GM19328 (cell line): ENCODE measurements at regions not wholly inside any gene's neighbourhood (a gene's known extent, or its start where the extent isn't known, plus 50 kb on each side); places are given as distances from the start of the nearest gene placed in this dataset.

Experiments used
- ATAC-seq: cut with Tn5 transposase; IDR thresholded peaks from one replicate; pipeline ENCODE4 v1.9.1; 2021; ENCODE audit warnings: mild to moderate bottlenecking, moderate library complexity; ENCODE audit not compliant: unreplicated experiment

- no peak for ATAC-seq
Observed at GRCh38 chr1:199706826-199707606, 320.5 kb upstream of the NR5A2 start.

GRCh38 chr1:199710974-199711373 lies 316.5 kb upstream of the NR5A2 start:
- ATAC-seq: no peak

GRCh38 chr1:199716729-199717128 lies 310.8 kb upstream of the NR5A2 start:
- no peak for ATAC-seq

- ATAC-seq: no peak
Observed at GRCh38 chr1:199719156-199719842, 308.2 kb upstream of the NR5A2 start.

- ATAC-seq: no peak
Observed at GRCh38 chr1:199720496-199720895, 307.0 kb upstream of the NR5A2 start.

- no peak for ATAC-seq
Observed at GRCh38 chr1:199721001-199721400, 306.5 kb upstream of the NR5A2 start.

GRCh38 chr1:199723250-199723956 lies 304.1 kb upstream of the NR5A2 start:
- ATAC-seq: no peak

GRCh38 chr1:199724049-199724448 lies 303.5 kb upstream of the NR5A2 start:
- no peak for ATAC-seq

GRCh38 chr1:199725002-199725565 lies 302.4 kb upstream of the NR5A2 start:
- no peak for ATAC-seq

GRCh38 chr1:199727682-199728081 lies 299.8 kb upstream of the NR5A2 start:
- no peak for ATAC-seq

GRCh38 chr1:199728345-199728744 lies 299.2 kb upstream of the NR5A2 start:
- ATAC-seq: no peak

GRCh38 chr1:199733125-199733524 lies 294.4 kb upstream of the NR5A2 start:
- ATAC-seq: no peak

- no peak for ATAC-seq
Observed at GRCh38 chr1:199734186-199734585, 293.3 kb upstream of the NR5A2 start.

- no peak for ATAC-seq
Observed at GRCh38 chr1:199735660-199736059, 291.9 kb upstream of the NR5A2 start.

- no peak for ATAC-seq
Observed at GRCh38 chr1:199736646-199737045, 290.9 kb upstream of the NR5A2 start.

- ATAC-seq: no peak
Observed at GRCh38 chr1:199741586-199741985, 285.9 kb upstream of the NR5A2 start.

- no peak for ATAC-seq
Observed at GRCh38 chr1:199742547-199742946, 285.0 kb upstream of the NR5A2 start.

GRCh38 chr1:199743227-199743626 lies 284.3 kb upstream of the NR5A2 start:
- ATAC-seq: no peak

- ATAC-seq: no peak
Observed at GRCh38 chr1:199746666-199747384, 280.7 kb upstream of the NR5A2 start.

GRCh38 chr1:199747984-199748383 lies 279.5 kb upstream of the NR5A2 start:
- no peak for ATAC-seq

- no peak for ATAC-seq
Observed at GRCh38 chr1:199751506-199751905, 276.0 kb upstream of the NR5A2 start.
